B cell (primary cell): ENCODE measurements at regions not wholly inside any gene's neighbourhood (a gene's known extent, or its start where the extent isn't known, plus 50 kb on each side); places are given as distances from the start of the nearest gene placed in this dataset.

ENCODE experiments used
- ATAC-seq: fragments of 200-7000 bp; cut with Tn5 transposase; one replicate; pipeline ENCODE4 v1.10.0; 2021; ENCODE audit warnings: low read depth, mild to moderate bottlenecking, moderate number of reproducible peaks, moderate library complexity
- CTCF ChIA-PET: fragments of 350-600 bp; sonication (Branson Sonifier 250); formaldehyde crosslinking; loops from one replicate; lab custom pipeline; 2021; ENCODE audit warnings: antibody characterized with exemption, inconsistent platforms; lab: Charles Lee
- POLR2A ChIA-PET: fragments of 350-600 bp; sonication (Branson Sonifier 250); formaldehyde crosslinking; loops from one replicate; lab custom pipeline; 2021; ENCODE audit warnings: antibody characterized with exemption; lab: Charles Lee
- DNase-seq: peaks from one replicate; pipeline ENCODE4 v3.0.0; 2013
- H2AFZ ChIP-seq: 2 replicates; pipeline ENCODE4 v1.6.1; 2012; ENCODE audit warnings: mild to moderate bottlenecking, low read depth, low read length; ENCODE audit not compliant: insufficient read depth, poor library complexity, severe bottlenecking
- H3K27ac ChIP-seq, 2 donors: 1 replicate in 1 of 2; 2 replicates in 1 of 2; pipeline ENCODE4 v1.5.1; 2012 to 2013; ENCODE audit warnings: low read length in 2 of 2, mild to moderate bottlenecking in 2 of 2, moderate library complexity in 1 of 2
- H3K27me3 ChIP-seq, 4 experiments: fragments of 200-600 bp in 1 of 4; sonication (generic) in 1 of 4; replicated peaks in 1 of 4; 1 replicate in 2 of 4; 2 replicates in 2 of 4; pipeline versions ENCODE4 v1.6.1 to v1.7.0; 2013 to 2016; ENCODE audit warnings: low read length in 3 of 4, mild to moderate bottlenecking in 2 of 4, mixed read lengths in 1 of 4, moderate library complexity in 1 of 4; ENCODE audit not compliant: insufficient read depth in 4 of 4, control insufficient read depth in 3 of 4; ENCODE audit errors: control extremely low read depth in 1 of 4
- H3K36me3 ChIP-seq, 2 experiments: replicated peaks in 1 of 2; 1 replicate in 1 of 2; 2 replicates in 1 of 2; pipeline versions ENCODE4 v1.6.1 to v1.7.1; 2013; ENCODE audit warnings: low read length in 1 of 2; ENCODE audit not compliant: insufficient read depth in 2 of 2, control insufficient read depth in 1 of 2; ENCODE audit errors: control extremely low read depth in 1 of 2, extremely low read depth in 1 of 2
- H3K4me1 ChIP-seq, 2 donors: fragments of 200-600 bp in 1 of 2; sonication (generic) in 1 of 2; 1 replicate in 1 of 2; 2 replicates in 1 of 2; pipeline versions ENCODE4 v1.5.1 to v1.6.1; 2013 to 2017; ENCODE audit warnings: low read length in 2 of 2; ENCODE audit not compliant: control insufficient read depth in 2 of 2, insufficient read depth in 2 of 2
- H3K4me2 ChIP-seq: replicated peaks from 2 replicates; pipeline ENCODE3; 2012; ENCODE audit warnings: mild to moderate bottlenecking, low read depth, low read length; ENCODE audit not compliant: poor library complexity, severe bottlenecking
- H3K4me3 ChIP-seq, 5 experiments: fragments of 200-600 bp in 1 of 5; sonication (generic) in 1 of 5; 1 replicate in 3 of 5; 2 replicates in 2 of 5; pipeline versions ENCODE4 v1.5.1 to v1.7.0; 2011 to 2016; ENCODE audit warnings: low read length in 4 of 5, mild to moderate bottlenecking in 4 of 5, low read depth in 2 of 5, control low read depth in 1 of 5, moderate library complexity in 1 of 5; ENCODE audit not compliant: insufficient read depth in 1 of 5; ENCODE audit errors: control extremely low read depth in 1 of 5, extremely low read depth in 1 of 5
- H3K79me2 ChIP-seq: fragments of 200-600 bp; sonication (generic); one replicate; pipeline ENCODE4 v1.6.0; 2016; ENCODE audit warnings: low read length; ENCODE audit not compliant: control insufficient read depth, insufficient read depth
- H3K9ac ChIP-seq: fragments of 200-600 bp; sonication (generic); 2 replicates; pipeline ENCODE4 v1.6.1; 2017; ENCODE audit warnings: mild to moderate bottlenecking, low read length, moderate library complexity
- H3K9me3 ChIP-seq, 3 donors: one replicate each; pipeline versions ENCODE4 v1.6.1 to v1.7.1; 2013; ENCODE audit warnings: low read length in 2 of 3; ENCODE audit not compliant: control insufficient read depth in 2 of 3, insufficient read depth in 1 of 3; ENCODE audit errors: control extremely low read depth in 1 of 3
- H4K20me1 ChIP-seq: 2 replicates; pipeline ENCODE4 v1.6.0; 2012; ENCODE audit warnings: mild to moderate bottlenecking, low read length; ENCODE audit not compliant: insufficient read depth, control insufficient read depth, poor library complexity, severe bottlenecking
- H3K27ac Mint-ChIP-seq: one replicate; pipeline ENCODE4 v1.8.0; 2021; ENCODE audit warnings: mixed read lengths
- H3K27me3 Mint-ChIP-seq: one replicate; pipeline ENCODE4 v1.8.0; 2021; ENCODE audit warnings: mixed read lengths
- H3K4me1 Mint-ChIP-seq: one replicate; pipeline ENCODE4 v1.8.0; 2021; ENCODE audit warnings: mixed read lengths
- H3K4me3 Mint-ChIP-seq: one replicate; pipeline ENCODE4 v1.8.0; 2021; ENCODE audit warnings: mixed read lengths
- H3K9me3 Mint-ChIP-seq: one replicate; pipeline ENCODE4 v1.8.0; 2022; ENCODE audit warnings: mixed read lengths; ENCODE audit not compliant: insufficient read depth
- CTCF ChIP-seq: fragments of 200-600 bp; IDR thresholded peaks from one replicate; pipeline ENCODE4 v1.8.0; 2022; ENCODE audit warnings: antibody characterized with exemption, mild to moderate bottlenecking
- EZH2 ChIP-seq: IDR thresholded peaks from 2 replicates; pipeline ENCODE4 v1.6.1; 2012; ENCODE audit warnings: borderline replicate concordance, low read depth, mild to moderate bottlenecking, moderate library complexity, low read length; ENCODE audit not compliant: insufficient read depth, poor library complexity, severe bottlenecking
- whole genome bisulfite sequencing: methylation state at CpG from one replicate; pipeline ENCODE4 v1.1.5; 2013; ENCODE audit warnings: missing lambda C conversion rate; ENCODE audit not compliant: insufficient coverage; 5-methylcytosine and 5-hydroxymethylcytosine counted together
- intact Hi-C: fragments of 100-400 bp; cut with micrococcal nuclease; formaldehyde crosslinking; loops from one replicate; pipeline ENCODE4 v1.10.0; 2022

GRCh38 chr10:29056729-29057128, 232.1 kb upstream of the LYZL1 start:
- Histone ChIP-seq H3K4me1 (no peaks in the 10 kb centered on the region), H3K4me2 (no peak overlapping the region), H3K79me2 (no peaks in the 10 kb centered on the region), H2AFZ (no peak overlapping the region), H3K27ac (no peak overlapping the region), H4K20me1 (no peaks in the 10 kb centered on the region), H3K9ac (no peak overlapping the region), H3K9me3 (no peaks in the 10 kb centered on the region), H3K27me3 (peaks cover 0 to 2% (median 0%) of the 10 kb centered on the region in 4 experiments), H3K4me3 (no peak overlapping the region), H3K36me3 (no peaks in the 10 kb centered on the region)
- H3K4me1 Mint-ChIP-seq: no peaks in the 10 kb centered on the region
- no peaks in the 10 kb centered on the region for H3K9me3 Mint-ChIP-seq
- DNase-seq (no peak), ATAC-seq (no peak)
- POLR2A ChIA-PET: no interaction called here
- no peak overlapping the region for H3K4me3 Mint-ChIP-seq
- WGBS: 91% methylated on average over 2 of the region's 2 CpGs
- peaks cover 7% of the 10 kb centered on the region for H3K27me3 Mint-ChIP-seq
- no peak overlapping the region for H3K27ac Mint-ChIP-seq
- TF ChIP-seq CTCF (no peak), EZH2 (no peak)
- intact Hi-C loops: no loop called here
- CTCF ChIA-PET: no interaction called here

GRCh38 chr10:29057822-29058331, 231.0 kb upstream of the LYZL1 start:
- Histone ChIP-seq H2AFZ (no peak overlapping the region), H3K27me3 (peaks cover 0 to 2% (median 0%) of the 10 kb centered on the region in 4 experiments), H3K4me3 (no peak overlapping the region), H3K9ac (no peak overlapping the region), H3K36me3 (no peaks in the 10 kb centered on the region), H3K27ac (no peak overlapping the region), H3K4me2 (no peak overlapping the region), H4K20me1 (no peaks in the 10 kb centered on the region), H3K4me1 (no peaks in the 10 kb centered on the region), H3K9me3 (no peaks in the 10 kb centered on the region), H3K79me2 (no peaks in the 10 kb centered on the region)
- ChIA-PET POLR2A (no interaction called here), CTCF (no interaction called here)
- Mint-ChIP-seq H3K27ac (no peak overlapping the region), H3K27me3 (peaks cover 6% of the 10 kb centered on the region), H3K4me3 (no peak overlapping the region), H3K9me3 (no peaks in the 10 kb centered on the region), H3K4me1 (no peaks in the 10 kb centered on the region)
- 80% methylated on average over 2 of the region's 4 CpGs for WGBS
- no peak for ATAC-seq
- DNase-seq: no peak
- no peak for TF ChIP-seq EZH2
- TF ChIP-seq CTCF: no peak
- intact Hi-C loops: no loop called here
